ENCODE measurements at regions not wholly inside any gene's neighbourhood (a gene's known extent, or its start where the extent isn't known, plus 50 kb on each side); places are given as distances from the start of the nearest gene placed in this dataset.

GRCh38 chr20:12354725-12355124 lies 437.0 kb downstream of the BTBD3 start:
- no CpG with 5 or more reads among the region's 1 CpG for WGBS (ENCODE audit: extremely low coverage, insufficient read length, low lambda C conversion rate)
- H2AK5ac ChIP-seq (ENCODE audit: insufficient read length, low read length) = no peak overlapping the region
- H3K27ac Mint-ChIP-seq = no peak overlapping the region
- no peaks in the 10 kb centered on the region for H3K9me3 ChIP-seq (ENCODE audit: control insufficient read depth, low read depth, low read length)
- no peaks in the 10 kb centered on the region for H4K20me1 ChIP-seq (ENCODE audit: control insufficient read depth, insufficient read depth, insufficient read length)
- H3K9me3 Mint-ChIP-seq = peaks cover 3% of the 10 kb centered on the region in 2 experiments; a peak in 2 of 5 replicates
- H3K56ac ChIP-seq (ENCODE audit: insufficient read length, low read depth, low read length) = no peak overlapping the region
- no peak overlapping the region for H4K5ac ChIP-seq (ENCODE audit: insufficient read length, low read depth, low read length)
- no peaks in the 10 kb centered on the region for H3K23me2 ChIP-seq (ENCODE audit: insufficient read length, low read depth, low read length, poor library complexity, severe bottlenecking)
- no peak overlapping the region for H3K18ac ChIP-seq (ENCODE audit: insufficient read length, low read depth, low read length)
- H3K14ac ChIP-seq (ENCODE audit: insufficient read depth, low read length) = no peak overlapping the region
- no peaks in the 10 kb centered on the region for H3K79me2 ChIP-seq (ENCODE audit: insufficient read depth, low read length)
- no peaks in the 10 kb centered on the region; a peak in 2 of 7 replicates for H3K36me3 Mint-ChIP-seq (ENCODE audit: insufficient read depth in 1 of 3, low read depth in 3 of 3)
- no peak overlapping the region for H2BK5ac ChIP-seq (ENCODE audit: insufficient read length, low read length)
- no peak overlapping the region for H3K9ac ChIP-seq (ENCODE audit: extremely low read depth, insufficient read length, low read length)
- H3K23ac ChIP-seq (ENCODE audit: insufficient read length, low read depth, low read length) = no peak overlapping the region
- H3K27me3 Mint-ChIP-seq (ENCODE audit: low read depth) = no peaks in the 10 kb centered on the region
- no peak overlapping the region for H2AFZ ChIP-seq (ENCODE audit: low read length)
- no peak overlapping the region for H4K8ac ChIP-seq (replicated peaks; ENCODE audit: insufficient read length, low read depth, low read length)
- no peak overlapping the region for H2BK20ac ChIP-seq (ENCODE audit: low read depth, low read length, poor library complexity, severe bottlenecking)
- no peak overlapping the region for H2BK12ac ChIP-seq (ENCODE audit: insufficient read length, low read depth, low read length)
- H2BK15ac ChIP-seq (ENCODE audit: low read depth, low read length) = no peak overlapping the region
- no peak for DNase-seq
- H3K4me1 ChIP-seq (ENCODE audit: insufficient read depth, low read length) = no peaks in the 10 kb centered on the region
- H3K27me3 ChIP-seq (ENCODE audit: insufficient read depth, low read length) = no peaks in the 10 kb centered on the region
- H3K4me2 ChIP-seq (ENCODE audit: insufficient read depth, insufficient read length, low read length) = no peak overlapping the region
- H3K4me3 Mint-ChIP-seq = no peak overlapping the region
- no peaks in the 10 kb centered on the region for H3K79me1 ChIP-seq (ENCODE audit: insufficient read depth, low read depth, low read length, poor library complexity, severe bottlenecking)
- no peak overlapping the region for H3T11ph ChIP-seq (ENCODE audit: low read length)
- no peak overlapping the region for H4K91ac ChIP-seq (ENCODE audit: insufficient read length, low read depth, low read length)
- no peak for TF ChIP-seq CTCF (conservative IDR thresholded peaks at IDR 0.05)
- H3K4ac ChIP-seq (ENCODE audit: low read depth, low read length) = no peak overlapping the region
- no peak overlapping the region for H2BK120ac ChIP-seq (ENCODE audit: low read depth, low read length, poor library complexity, severe bottlenecking)
- no peak overlapping the region for H3K27ac ChIP-seq (ENCODE audit: insufficient read length, low read depth, low read length)
- peaks cover 3 to 4% of the 10 kb centered on the region in 2 experiments; a peak in 3 of 4 replicates for H3K4me1 Mint-ChIP-seq
